Erythroblast (primary cell): ENCODE measurements at regions not wholly inside any gene's neighbourhood (a gene's known extent, or its start where the extent isn't known, plus 50 kb on each side); places are given as distances from the start of the nearest gene placed in this dataset.

Source experiments
- GATA1 ChIP-seq: IDR thresholded peaks from 2 replicates; pipeline ENCODE4 v1.6.1; 2011; ENCODE audit warnings: low read depth, mild to moderate bottlenecking, control low read depth, low read length, moderate library complexity
- POLR2A ChIP-seq: IDR thresholded peaks from 2 replicates; pipeline ENCODE4 v1.6.1; 2011; ENCODE audit warnings: mild to moderate bottlenecking, low read length

DNA sequence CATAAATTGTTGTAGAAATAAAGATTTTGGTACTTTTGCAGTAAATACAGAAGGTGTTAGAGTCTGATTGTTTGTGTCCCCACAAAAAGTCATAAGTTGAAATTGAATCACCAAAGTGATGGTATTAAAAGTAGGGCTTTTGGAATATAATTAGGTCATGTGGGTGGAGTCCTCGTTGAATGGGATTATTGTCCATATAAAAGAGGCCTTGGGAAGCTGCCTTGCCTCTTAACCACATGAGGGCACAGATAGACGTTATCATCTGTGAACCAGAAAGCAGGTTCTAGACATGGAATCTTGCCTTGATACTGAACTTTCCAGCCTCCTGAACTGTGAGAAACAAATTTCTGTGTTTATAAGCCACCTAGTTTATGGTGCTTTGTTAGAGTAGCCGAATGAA is 186.8 kb downstream of the PRR20E start:
- TF ChIP-seq POLR2A (no peak), GATA1 (no peak)
